HG03432 (cell line): ENCODE measurements at regions not wholly inside any gene's neighbourhood (a gene's known extent, or its start where the extent isn't known, plus 50 kb on each side); places are given as distances from the start of the nearest gene placed in this dataset.

ENCODE experiments used
- ATAC-seq: cut with Tn5 transposase; IDR thresholded peaks from one replicate; pipeline ENCODE4 v1.9.1; 2021; ENCODE audit warnings: mild to moderate bottlenecking, moderate library complexity; ENCODE audit not compliant: unreplicated experiment

DNA sequence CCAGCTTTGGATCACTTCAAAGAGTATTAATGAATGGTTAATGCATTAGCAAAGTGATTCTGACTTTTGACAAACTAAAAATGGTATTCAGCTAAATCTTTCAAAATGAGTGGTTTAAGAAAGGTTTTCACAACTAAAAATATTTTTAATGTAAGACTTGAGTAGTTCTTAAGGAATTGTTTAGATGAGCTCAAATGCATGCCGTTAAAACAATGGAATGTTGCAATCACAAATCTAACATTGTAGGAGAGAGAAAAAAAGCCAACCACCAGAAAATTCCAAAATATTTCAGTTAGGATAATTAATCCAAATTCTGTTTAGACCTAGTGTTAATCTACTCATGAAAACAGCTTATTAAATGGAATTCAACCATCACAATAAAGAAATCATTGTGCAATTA lies 1044.8 kb upstream of the SLC10A2 start:
- no peak for ATAC-seq

DNA sequence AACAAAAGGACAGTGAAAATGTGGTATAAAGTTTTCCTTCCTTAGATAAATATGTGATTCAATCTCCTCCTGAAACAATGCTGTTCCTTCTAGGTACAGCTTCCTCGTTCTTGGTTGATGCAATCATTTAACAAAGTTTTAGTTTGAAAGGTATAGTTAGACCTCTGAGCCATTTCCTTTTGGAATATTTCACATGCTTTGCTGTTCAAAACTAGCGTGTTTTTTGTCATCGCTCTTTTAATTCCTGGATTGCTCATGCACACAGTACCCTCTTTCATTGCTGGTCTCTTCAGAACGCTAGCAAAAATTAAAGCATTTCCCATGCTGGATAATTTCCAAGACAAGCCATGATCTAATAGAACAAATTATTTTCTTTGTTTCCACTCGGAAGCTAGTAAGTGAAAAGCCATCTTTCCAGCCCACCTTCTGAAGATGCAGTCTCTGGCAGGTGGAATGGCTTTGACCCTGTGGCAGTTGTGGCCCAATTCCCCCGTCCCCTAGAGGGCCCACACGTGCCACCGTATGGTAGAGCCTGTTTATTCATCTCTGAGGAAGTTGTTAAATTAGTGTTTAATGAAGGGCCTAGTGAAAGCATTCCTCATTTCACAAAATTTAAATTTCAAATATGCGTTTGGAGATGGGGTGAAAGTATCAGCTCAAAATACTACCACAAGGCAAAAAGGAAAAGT lies 1040.6 kb upstream of the SLC10A2 start:
- ATAC-seq = no peak

DNA sequence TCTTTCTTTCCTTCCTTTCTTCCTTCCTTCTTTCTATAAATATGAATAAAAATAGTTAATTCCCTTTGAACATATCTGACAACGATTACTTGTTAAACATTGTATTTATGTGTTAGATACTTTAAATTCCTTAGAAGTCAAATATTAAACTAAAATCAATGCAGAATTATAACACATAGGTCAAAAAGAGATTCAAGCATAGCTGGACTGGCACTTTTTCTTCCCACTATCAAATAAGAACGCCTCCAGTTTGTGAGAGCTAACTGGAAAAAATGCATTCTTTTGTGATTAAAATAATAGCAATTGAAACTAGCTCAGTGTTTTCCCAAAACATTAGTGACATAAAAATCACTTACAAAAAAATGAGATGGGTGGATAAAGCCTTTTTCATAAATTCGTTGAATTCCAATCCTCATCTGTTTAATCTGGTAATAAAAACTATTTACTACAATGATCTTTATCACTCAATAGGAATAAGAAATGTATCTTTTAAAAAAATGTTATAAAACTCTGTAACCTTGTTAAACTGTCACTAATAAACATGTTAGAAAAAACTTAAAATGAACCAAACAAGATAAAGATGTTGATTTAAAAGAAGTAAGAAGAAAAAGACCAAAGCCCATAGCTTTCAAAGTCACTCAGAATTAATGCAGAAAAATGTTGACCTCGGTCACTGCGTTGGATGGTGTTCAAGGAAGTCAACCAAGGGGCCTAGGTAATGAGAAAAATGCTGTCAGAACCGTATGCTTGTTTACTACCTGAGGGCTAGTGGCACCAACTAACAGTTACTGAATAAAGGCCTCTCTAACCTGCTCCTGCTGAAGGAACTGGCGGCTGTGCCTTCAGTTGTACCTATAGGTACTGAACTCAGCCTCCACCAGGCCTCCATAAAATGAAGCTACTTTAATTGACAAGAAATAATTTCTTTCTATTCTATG lies 1039.5 kb upstream of the SLC10A2 start:
- ATAC-seq = no peak

DNA sequence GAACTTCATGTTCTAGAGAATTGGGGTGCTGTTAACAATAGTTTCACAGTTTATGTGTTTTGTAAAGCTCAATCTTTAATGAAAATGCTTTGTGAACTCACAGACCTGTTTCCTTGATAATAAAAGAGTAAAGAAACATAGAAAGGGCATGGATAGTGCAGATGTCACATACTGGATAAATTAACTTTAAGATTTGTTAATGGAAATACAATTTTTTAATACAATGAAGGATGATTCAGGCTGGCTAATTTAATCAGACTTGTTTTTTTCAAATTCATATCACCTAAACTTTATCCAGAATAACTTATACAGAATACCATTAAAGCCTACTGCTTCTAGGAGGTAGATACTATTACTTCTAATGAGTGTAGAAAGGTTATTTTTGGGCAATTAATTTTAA lies 1033.5 kb upstream of the SLC10A2 start:
- no peak for ATAC-seq

DNA sequence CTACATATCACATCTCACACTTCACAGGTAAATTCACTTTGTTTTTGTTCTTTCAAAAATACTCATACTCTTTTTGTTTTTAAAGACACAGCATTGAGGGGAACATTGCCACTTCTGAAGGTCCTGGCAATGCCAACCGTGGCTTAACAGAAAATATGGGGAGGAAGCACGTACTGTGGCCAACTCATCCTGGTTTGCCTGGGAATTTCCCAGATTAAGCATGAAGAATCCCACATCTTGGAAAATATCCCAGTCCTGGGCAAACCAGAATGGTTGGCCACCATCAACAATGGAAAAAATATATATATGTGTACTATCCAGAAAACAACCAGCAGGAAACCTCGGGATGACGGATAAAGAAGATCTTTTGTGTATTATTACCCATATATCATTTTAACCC lies 1032.2 kb upstream of the SLC10A2 start:
- no peak for ATAC-seq

DNA sequence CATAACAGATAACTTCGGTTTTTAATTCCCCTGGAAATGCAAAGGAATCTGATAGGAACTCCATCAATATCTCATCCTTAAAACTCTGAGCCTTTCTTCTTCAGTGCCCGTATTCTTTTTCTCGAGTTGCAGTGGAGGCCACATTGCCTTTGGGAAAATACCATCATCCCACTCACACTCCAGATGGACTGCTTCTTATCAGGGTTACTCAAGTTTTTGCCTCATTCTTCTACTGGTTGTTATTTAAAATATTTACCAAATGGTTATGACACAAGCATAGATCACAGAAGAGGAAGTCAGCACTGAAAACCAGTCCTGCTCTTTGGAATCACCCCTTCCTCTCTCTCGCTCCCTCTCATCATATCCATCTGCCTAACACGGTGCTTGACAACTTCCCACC lies 1020.5 kb upstream of the SLC10A2 start:
- no peak for ATAC-seq

DNA sequence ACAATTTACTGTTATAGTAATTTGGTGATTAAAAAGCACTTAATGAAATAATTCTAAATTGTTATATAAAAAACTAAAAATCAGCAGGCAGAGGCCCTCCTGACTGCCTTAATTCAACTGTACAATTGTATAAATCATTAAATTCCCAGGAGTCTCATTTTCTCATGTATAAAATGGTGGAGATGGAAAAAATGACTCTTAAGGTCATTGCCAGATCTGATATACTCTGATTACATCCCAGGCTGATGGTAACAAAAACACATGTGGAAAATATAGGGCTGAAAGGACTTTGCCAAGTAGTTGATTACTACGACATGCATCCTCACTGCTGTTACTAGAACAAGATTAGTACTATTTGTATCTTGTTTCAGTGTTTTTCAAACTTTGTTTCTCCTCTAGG lies 1020.0 kb upstream of the SLC10A2 start:
- no peak for ATAC-seq

DNA sequence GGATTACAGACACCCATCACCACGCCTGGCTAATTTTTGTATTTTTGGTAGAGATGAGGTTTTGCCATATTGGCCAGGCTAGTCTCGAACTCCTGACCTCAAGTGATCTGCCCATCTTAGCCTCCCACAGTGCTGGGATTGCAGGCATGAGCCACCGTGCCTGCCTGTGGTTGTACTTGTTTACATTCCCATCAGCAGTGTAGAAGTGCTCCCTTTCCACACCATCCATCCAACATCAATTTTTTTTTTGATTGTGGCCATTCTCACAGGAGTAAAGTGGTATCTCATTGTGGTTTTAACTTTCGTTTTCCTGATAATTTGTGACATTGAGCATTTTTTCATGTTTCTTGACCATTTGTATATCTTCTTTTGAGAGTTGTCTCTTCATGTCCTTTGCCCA lies 1019.4 kb upstream of the SLC10A2 start:
- ATAC-seq = no peak

DNA sequence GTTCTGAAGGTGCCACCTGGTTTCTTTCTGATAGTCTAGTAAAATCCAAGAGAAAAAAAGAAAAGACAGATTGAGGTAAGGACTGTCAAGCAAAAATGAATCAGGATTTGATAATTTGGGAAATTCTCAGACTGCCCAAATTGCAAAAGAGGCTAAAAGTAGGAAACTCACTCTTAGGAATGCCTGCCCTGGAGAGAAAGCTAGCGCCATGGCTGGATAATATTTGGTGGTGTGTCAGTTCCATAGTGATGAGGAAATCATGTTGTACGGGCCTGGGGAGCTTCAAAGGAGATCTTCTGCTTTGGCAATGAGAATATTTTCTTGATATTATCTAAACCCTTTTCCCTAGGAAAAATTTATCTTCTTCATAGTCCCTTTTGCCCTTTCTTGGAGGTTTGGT lies 1008.1 kb upstream of the SLC10A2 start:
- ATAC-seq = no peak

DNA sequence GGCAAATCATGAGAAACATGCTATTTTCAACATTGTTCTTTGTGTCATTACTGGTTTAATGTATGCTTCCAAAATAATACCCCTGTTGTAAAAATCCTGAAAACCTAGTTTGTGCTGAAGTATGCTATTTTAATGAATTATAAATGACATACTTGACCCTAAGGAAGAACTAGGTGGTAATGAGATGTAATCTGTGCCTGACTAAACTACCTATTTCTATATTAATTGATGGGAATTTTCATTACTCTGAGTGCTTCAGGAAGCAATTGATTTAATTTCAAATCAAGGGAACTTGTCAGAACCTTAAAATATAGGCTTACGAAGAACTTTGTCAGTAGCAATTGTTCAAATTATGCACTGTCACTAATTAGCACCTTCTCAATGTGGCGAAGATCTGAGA lies 1005.6 kb upstream of the SLC10A2 start:
- ATAC-seq = no peak

DNA sequence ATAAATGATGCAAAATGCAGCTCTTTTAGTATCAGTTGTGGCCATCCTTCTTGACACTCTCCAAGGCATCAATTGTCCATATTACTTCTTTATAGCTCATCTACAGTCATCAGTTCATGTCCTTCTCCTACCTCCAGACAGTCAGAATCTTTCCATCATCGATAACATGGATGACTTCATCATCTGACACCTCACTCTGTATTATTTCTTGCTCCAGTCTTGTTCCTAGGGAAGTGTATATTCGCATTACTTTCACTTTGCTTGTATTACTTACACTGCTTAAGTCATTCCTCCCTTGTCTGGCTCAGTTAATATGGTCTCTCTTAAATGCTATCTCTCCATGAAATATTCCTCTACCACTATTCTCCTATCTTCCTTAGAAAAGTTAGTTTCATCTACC lies 999.1 kb upstream of the SLC10A2 start:
- ATAC-seq = no peak

DNA sequence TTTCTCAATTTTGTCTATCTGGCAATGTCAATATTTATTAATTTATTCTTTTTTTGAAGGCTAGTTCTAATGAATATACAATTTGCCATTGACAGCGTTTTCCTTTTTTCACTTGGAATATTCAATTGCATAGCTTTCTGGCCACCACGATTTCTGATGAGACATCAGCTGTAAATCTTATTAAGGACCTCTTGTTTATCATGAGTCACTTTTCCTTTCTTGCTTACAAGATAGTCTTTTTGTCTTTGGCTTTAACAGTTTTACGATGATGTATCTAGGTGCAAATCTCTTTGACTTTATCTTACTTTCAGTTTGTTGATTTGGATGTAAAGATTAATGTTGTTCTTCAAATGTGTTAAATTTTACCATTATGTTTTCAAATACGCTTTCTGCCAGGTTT lies 991.6 kb upstream of the SLC10A2 start:
- no peak for ATAC-seq

DNA sequence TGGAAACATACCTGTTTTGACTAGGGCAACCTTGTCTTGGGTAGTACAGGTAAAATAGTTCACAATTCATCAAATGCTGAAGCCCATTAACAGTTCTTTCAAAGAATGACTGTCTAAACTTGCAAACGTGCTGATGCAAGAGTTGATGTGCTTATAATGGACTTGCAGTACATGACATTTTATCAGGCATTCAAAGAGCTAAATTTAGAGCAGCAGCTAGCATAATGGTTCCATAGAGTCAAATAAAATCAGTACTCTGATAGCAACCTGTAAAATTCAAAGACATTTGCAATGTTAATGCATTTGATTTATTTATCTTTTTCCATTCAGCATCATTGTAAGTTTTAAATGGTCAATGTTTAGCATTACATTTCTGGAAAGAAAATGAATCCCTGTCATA lies 979.7 kb upstream of the SLC10A2 start:
- ATAC-seq = no peak

DNA sequence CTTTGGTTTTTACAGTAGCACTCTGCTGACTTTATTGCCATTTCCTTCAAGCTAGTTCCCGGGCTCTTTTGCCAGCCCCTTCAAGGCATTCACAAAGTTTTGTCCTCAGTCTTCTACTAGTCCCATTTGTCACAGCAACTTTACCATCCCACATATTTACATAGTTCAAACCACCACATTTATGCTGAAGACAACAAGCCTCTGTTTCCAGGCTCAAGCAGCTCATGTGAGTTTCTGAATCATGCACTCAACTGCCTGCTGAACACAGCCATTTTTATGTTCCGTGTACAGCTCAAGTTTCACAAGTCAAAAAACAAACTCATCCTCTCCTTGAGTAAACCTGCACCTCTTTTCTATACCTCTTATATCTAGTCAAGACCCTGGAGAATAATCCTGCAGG lies 977.0 kb upstream of the SLC10A2 start:
- ATAC-seq = no peak

DNA sequence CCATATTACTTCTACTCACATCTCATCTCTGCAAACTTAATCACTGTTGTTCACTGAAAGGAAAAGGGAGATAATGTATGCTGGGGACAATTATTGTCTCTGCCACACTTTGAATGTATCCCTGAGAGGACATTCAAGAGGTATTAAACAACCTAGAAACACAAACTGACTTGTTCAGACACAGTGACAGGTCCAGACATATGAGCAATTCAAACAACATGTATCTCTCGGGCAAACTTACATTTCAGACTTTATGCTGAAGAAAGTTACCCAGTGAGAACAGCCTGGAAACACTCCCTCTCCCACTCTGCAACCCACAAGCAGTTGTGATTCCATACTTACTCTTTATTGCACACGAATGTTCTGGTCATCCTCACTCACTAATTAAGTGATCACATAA lies 968.7 kb upstream of the SLC10A2 start:
- no peak for ATAC-seq

DNA sequence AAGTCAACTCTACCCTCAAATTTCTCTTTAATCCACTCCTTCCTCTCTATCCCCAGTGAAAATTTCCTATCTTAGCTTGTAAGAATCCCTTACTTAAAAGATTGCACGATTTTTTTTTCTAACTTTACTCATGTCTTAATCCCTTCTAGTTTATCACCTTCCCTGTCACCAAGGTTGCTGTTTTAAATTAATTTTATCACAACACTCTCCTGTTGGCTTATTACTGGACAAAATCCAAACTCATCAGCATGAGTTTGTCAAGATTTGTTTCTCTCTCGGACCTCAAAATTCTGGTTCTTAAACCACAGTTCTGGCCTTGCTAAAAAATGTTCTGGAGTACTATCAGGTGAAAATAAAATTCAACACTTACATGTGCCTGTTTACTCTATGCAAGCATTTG lies 959.1 kb upstream of the SLC10A2 start:
- ATAC-seq = no peak

DNA sequence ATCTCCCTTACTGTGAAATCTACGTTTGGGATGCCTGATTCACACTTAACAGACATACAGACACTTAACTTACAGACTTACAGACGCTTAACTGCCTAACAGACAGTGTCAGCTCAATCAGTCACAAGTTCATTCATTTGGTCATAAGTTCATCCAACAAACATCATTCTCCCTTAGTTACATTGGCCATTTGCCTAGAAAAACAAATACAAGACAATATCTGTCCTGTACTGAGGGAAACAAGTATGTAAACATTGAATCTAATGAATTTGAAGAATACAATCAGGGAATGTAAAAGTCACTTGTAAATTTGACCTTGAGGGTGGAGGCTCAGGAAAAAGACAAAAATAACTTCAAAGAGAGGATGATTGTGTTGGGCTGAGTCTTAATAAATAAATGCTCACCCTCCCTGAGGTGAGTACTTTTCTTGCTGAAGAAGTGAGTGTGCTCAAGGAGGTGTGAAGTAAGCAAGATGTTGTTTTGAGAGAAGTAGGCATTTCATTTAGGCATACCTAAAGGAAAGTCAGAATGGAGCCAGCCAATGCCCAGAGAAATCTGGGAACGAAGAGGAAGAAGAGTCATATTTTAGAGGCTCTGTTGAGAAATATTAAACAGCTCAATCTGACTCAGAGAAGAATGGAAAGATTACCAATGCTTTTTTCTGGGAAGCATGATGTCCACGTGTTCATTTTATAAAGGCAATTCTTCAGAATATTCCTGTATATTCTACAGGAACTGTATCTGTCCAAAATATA lies 958.4 kb upstream of the SLC10A2 start:
- ATAC-seq = no peak

DNA sequence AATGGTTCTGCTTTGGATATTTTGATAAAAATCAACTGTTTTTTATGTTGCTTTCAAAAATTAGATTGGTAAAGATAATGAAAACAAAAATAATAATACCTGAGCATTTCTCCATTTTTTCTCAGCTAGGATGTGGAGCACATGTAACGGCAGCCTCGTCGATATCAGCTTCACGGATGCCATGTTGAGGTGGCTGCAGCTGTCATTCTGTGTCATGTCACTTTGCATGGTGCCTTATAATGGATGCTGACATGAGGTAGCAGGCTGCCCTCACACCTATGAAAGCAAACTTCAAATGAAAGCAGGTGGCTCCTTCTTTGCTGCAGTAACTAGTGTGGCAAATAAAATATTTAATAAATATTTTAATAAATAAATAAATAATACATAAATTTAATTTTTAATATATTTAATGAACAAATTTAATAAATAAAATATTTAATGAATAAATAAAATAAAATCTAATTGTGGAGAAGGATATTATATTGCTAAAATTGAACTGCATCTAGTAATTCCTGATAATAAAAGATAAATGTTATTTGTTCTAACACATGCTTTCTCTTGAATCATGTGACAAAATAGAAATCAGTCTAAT lies 955.7 kb upstream of the SLC10A2 start:
- ATAC-seq = no peak

DNA sequence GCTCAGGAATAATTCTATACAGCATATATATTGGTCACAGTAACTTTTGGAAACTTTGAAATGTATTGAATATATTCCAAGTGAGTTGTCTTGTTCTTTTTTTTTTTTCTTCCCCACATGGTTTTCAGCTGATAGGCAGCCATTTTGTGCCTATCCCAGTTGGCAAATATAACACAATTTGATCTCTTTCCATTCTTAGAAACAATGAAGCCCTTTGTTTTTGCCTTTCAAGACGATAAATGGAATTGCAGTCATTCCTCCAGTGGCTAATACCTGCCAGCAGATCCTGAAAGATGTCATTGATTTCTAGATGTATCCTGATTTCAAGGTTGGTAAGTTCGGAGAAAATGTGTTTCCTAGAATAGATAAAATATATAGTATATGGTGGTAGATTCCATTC lies 951.1 kb upstream of the SLC10A2 start:
- no peak for ATAC-seq

DNA sequence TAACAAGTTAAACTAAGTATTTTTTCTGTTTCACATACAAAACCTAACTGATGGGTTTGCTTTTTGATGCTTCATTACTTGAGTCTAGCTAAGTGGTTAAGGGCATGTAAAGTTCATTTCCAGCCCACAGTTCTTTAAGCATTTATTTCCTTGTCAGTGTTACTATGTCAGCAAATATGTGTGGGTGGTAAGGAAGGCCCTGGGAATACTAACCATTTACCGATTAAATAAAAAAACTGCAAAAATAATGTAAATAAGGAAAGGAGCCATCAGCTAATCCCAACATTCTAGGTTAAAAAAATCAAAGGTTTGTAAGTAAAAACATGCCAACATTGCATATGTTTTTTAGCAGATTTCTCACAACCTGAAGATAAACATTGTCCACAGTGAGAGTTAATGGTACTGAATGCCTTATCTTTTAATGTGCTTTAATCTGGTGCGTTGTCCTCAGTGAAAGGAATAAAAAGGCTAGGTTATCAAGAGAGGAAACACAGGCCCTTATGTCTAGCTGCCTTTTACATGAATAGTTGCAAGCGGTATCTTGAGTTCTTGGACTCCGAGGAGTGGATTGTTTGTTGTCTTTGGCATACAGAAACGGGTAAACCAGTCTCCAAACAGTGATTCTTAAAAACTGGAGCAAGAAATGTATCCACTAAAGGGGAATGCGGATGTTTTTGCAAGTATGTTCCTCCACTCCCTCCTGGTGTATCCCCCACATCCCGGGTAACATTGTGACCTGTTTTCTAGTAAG lies 949.6 kb upstream of the SLC10A2 start:
- no peak for ATAC-seq
